Ovary (tissue), 7 donors: ENCODE measurements at regions not wholly inside any gene's neighbourhood (a gene's known extent, or its start where the extent isn't known, plus 50 kb on each side); places are given as distances from the start of the nearest gene placed in this dataset.

Experiments
- DNase-seq, 5 donors: peaks; one replicate each; pipeline ENCODE4 v3.0.0-alpha.2; 2019 to 2020
- H3K27ac ChIP-seq, 2 donors: fragments of 200-600 bp; one replicate each; pipeline versions ENCODE4 v1.5.1 to v1.8.0; 2019 to 2022
- H3K27me3 ChIP-seq: fragments of 200-600 bp; one replicate; pipeline ENCODE4 v1.8.0; 2022
- H3K36me3 ChIP-seq: fragments of 200-600 bp; sonication (generic); one replicate; pipeline ENCODE4 v1.5.1; 2019
- H3K4me1 ChIP-seq: one replicate; pipeline ENCODE4 v1.8.1; 2013; ENCODE audit warnings: mild to moderate bottlenecking, moderate library complexity; ENCODE audit not compliant: insufficient read depth
- H3K4me3 ChIP-seq: fragments of 200-600 bp; sonication (generic); one replicate; pipeline ENCODE4 v1.5.1; 2017
- H3K9me3 ChIP-seq, 2 donors: fragments of 200-600 bp in 1 of 2; sonication (generic) in 1 of 2; one replicate each; pipeline versions ENCODE4 v1.5.1 to v1.8.1; 2013 to 2019; ENCODE audit warnings: mild to moderate bottlenecking in 1 of 2, moderate library complexity in 1 of 2
- EP300 ChIP-seq: sonication (generic); formaldehyde crosslinking; IDR thresholded peaks from one replicate; pipeline ENCODE4 v1.6.1; 2017; ENCODE audit warnings: antibody characterized with exemption
- POLR2A ChIP-seq: fragments of 450-650 bp; IDR thresholded peaks from one replicate; pipeline ENCODE4 v1.6.1; 2017; ENCODE audit warnings: antibody characterized with exemption, mild to moderate bottlenecking, moderate library complexity
- WGBS, 3 donors: extraction: QIAGEN DNeasy Blood & Tissue Kit in 1 of 3; methylation state at CpG; one replicate each; pipeline versions ENCODE4 v1.1.5 to v1.1.7; 2013 to 2017; 5-methylcytosine and 5-hydroxymethylcytosine counted together
- intact Hi-C, 4 donors: fragments of 100-400 bp; cut with DNase I; formaldehyde crosslinking; loops; one replicate each; pipeline versions ENCODE4 v1.11.0 to v1.15.1; 2022 to 2023
- TF ChIP-seq, protein P1 (sequence below), 3 donors: fragments of 450-650 bp in 2 of 3; fragments of 200-600 bp in 1 of 3; IDR thresholded peaks; one replicate each; pipeline versions ENCODE4 v1.5.1 to v1.8.0; 2016 to 2022; ENCODE audit warnings: antibody characterized with exemption in 3 of 3, mild to moderate bottlenecking in 1 of 3
- donor health status: DM: no; HTN: no; CAD: no; lungs with moderate emphysema.
- donor health status: DM: no; HTN: no; CAD: no.
- donor health status: Bipolar disorder and iron deficiency.
- donor health status: DM: no; HTN: no; CAD: no.
- donor health status: DM: yes; HTN: yes; CAD: no.

- intact Hi-C loops = no loop called here
- DNase-seq = peak in 2 of 5 donors; percentile 18 to 43
- no peaks in the 10 kb centered on the region for H3K36me3 ChIP-seq
- no peak overlapping the region for H3K27ac ChIP-seq
- H3K27me3 ChIP-seq = no peaks in the 10 kb centered on the region
- 17 to 35% (median 24%) methylated on average over 20 of the region's 20 CpGs for WGBS, 3 donors
- H3K4me3 ChIP-seq = no peak overlapping the region
- H3K4me1 ChIP-seq = peaks cover 12% of the 10 kb centered on the region
- no peaks in the 10 kb centered on the region for H3K9me3 ChIP-seq
- TF ChIP-seq POLR2A (no peak), EP300 (no peak)
- TF ChIP-seq, protein P1, sequence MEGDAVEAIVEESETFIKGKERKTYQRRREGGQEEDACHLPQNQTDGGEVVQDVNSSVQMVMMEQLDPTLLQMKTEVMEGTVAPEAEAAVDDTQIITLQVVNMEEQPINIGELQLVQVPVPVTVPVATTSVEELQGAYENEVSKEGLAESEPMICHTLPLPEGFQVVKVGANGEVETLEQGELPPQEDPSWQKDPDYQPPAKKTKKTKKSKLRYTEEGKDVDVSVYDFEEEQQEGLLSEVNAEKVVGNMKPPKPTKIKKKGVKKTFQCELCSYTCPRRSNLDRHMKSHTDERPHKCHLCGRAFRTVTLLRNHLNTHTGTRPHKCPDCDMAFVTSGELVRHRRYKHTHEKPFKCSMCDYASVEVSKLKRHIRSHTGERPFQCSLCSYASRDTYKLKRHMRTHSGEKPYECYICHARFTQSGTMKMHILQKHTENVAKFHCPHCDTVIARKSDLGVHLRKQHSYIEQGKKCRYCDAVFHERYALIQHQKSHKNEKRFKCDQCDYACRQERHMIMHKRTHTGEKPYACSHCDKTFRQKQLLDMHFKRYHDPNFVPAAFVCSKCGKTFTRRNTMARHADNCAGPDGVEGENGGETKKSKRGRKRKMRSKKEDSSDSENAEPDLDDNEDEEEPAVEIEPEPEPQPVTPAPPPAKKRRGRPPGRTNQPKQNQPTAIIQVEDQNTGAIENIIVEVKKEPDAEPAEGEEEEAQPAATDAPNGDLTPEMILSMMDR (IDR thresholded peaks at IDR 0.05) = no peak
Measured at GRCh38 chr21:43269957-43270705, 101.3 kb downstream of the CRYAA start.

DNA sequence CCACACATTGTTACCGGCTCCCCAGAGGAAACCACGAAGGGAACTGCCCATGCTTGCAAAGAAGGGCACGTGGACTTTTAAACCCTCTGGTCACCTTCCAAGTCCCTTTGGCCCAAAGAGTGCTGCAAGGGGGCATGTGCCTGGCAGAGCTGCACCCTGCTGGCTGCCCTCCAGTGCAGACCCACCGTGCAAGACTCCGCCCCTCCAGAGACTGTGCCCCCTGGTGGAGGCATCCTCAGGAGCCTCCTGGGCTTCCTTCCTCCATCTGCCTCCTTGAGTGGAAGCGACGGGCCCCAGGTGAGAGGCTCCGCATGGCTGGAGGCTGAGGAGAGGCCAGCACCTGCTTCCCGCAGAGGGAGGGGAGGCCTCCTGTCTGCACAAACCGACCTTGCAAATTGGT lies 100.6 kb downstream of the CRYAA start:
- H3K4me3 ChIP-seq = no peak overlapping the region
- intact Hi-C loops = no loop called here
- H3K27ac ChIP-seq = no peak overlapping the region
- TF ChIP-seq EP300 (no peak), POLR2A (no peak)
- TF ChIP-seq, protein P1 (IDR thresholded peaks at IDR 0.05) = no peak
- DNase-seq = peak in 2 of 5 donors; percentile 28 to 36
- H3K36me3 ChIP-seq = no peaks in the 10 kb centered on the region
- H3K4me1 ChIP-seq = peaks cover 12% of the 10 kb centered on the region
- H3K27me3 ChIP-seq = no peaks in the 10 kb centered on the region
- WGBS, 3 donors = 78 to 84% (median 79%) methylated on average over 8 to 10 of the region's 10 CpGs
- H3K9me3 ChIP-seq = no peaks in the 10 kb centered on the region

GRCh38 chr21:43268804-43269186 lies 100.0 kb downstream of the CRYAA start:
- no peak overlapping the region for H3K27ac ChIP-seq
- TF ChIP-seq EP300 = no peak
- TF ChIP-seq, protein P1 (IDR thresholded peaks at IDR 0.05) = no peak
- no peak for TF ChIP-seq POLR2A
- no peaks in the 10 kb centered on the region for H3K9me3 ChIP-seq
- H3K27me3 ChIP-seq = no peaks in the 10 kb centered on the region
- H3K36me3 ChIP-seq = no peaks in the 10 kb centered on the region
- intact Hi-C loops = no loop called here
- peak in 2 of 5 donors; percentile 12 to 32 for DNase-seq
- peaks cover 12% of the 10 kb centered on the region for H3K4me1 ChIP-seq
- 88 to 96% (median 90%) methylated on average over 12 of the region's 12 CpGs for WGBS, 3 donors
- H3K4me3 ChIP-seq = no peak overlapping the region

DNA sequence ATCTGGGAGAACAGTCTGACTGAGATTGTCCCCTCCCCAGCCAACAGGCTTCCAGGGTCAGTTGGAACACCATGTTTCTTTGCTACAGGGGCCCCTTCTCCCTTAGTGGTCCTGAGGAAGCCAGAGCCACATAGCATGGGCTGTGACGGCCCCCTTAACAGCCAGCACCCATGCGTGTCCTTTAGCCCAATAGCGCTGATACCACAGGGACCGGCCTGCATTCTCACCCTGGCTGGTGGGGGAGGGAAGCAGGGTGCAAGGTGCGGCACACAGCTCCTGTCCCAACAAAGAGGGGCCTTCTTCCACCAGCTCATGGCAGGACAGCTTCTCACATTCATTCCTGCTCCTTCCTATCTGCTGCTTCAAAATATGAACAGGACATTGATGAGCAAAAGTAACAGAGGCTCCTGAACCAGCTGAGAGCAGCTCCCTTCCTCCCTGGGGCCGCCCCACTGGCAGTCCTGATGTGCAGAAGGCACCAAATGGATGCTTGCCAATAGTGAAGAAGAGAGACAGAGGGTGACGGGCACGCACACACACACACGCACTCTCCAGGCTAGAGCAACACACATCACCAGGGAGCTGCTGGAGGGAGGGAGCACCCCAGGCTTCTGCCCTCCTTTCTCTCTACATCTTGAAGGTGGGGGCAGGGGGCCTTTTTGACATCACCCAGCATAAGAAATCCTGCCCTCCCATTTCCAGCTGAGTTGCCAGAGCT lies 99.4 kb downstream of the CRYAA start:
- Histone ChIP-seq H3K27ac (no peak overlapping the region), H3K9me3 (no peaks in the 10 kb centered on the region), H3K36me3 (no peaks in the 10 kb centered on the region), H3K4me1 (peaks cover 12% of the 10 kb centered on the region), H3K4me3 (no peak overlapping the region), H3K27me3 (no peaks in the 10 kb centered on the region)
- 94 to 96% (median 95%) methylated on average over 9 of the region's 9 CpGs for WGBS, 3 donors
- intact Hi-C loops = no loop called here
- TF ChIP-seq, protein P1 (IDR thresholded peaks at IDR 0.05) = no peak
- TF ChIP-seq EP300 = no peak
- TF ChIP-seq POLR2A = no peak
- peak in 1 of 5 donors; percentile 21 for DNase-seq
